Activated B cell treated with CpG ODN at 0.5 μM for 24 hours (primary cell): ENCODE measurements at regions not wholly inside any gene's neighbourhood (a gene's known extent, or its start where the extent isn't known, plus 50 kb on each side); places are given as distances from the start of the nearest gene placed in this dataset.

Experiments used
- ATAC-seq: fragments of 200-7000 bp; cut with Tn5 transposase; one replicate; pipeline ENCODE4 v1.10.0; 2021; ENCODE audit warnings: low read depth, mild to moderate bottlenecking, moderate library complexity
- CTCF ChIA-PET: fragments of 350-600 bp; sonication (Branson Sonifier 250); formaldehyde crosslinking; loops from one replicate; lab custom pipeline; 2021; ENCODE audit warnings: antibody characterized with exemption; lab: Charles Lee
- POLR2A ChIA-PET: fragments of 350-600 bp; sonication (Branson Sonifier 250); formaldehyde crosslinking; loops from one replicate; lab custom pipeline; 2021; ENCODE audit warnings: antibody characterized with exemption; lab: Charles Lee
- DNase-seq: peaks from one replicate; pipeline ENCODE4 v3.0.0; 2022
- H3K27ac Mint-ChIP-seq: one replicate; pipeline ENCODE4 v1.8.0; 2020; ENCODE audit warnings: mixed read lengths
- H3K27me3 Mint-ChIP-seq: one replicate; pipeline ENCODE4 v1.8.0; 2021; ENCODE audit warnings: mixed read lengths
- H3K36me3 Mint-ChIP-seq: one replicate; pipeline ENCODE4 v1.8.0; 2021; ENCODE audit warnings: low read depth, mixed read lengths
- H3K4me1 Mint-ChIP-seq: one replicate; pipeline ENCODE4 v1.8.0; 2021; ENCODE audit warnings: mixed read lengths
- H3K4me3 Mint-ChIP-seq: one replicate; pipeline ENCODE4 v1.8.0; 2020; ENCODE audit warnings: mild to moderate bottlenecking, mixed read lengths
- H3K9me3 Mint-ChIP-seq: one replicate; pipeline ENCODE4 v1.8.0; 2020; ENCODE audit warnings: mixed read lengths
- CTCF ChIP-seq: fragments of 200-600 bp; IDR thresholded peaks from one replicate; pipeline ENCODE4 v1.8.0; 2022; ENCODE audit warnings: antibody characterized with exemption, mild to moderate bottlenecking
- intact Hi-C: fragments of 100-400 bp; cut with micrococcal nuclease; formaldehyde crosslinking; loops from one replicate; pipeline ENCODE4 v1.15.1; 2024

GRCh38 chr1:88228114-88228513, 456.0 kb upstream of the PKN2 start:
- Mint-ChIP-seq H3K27me3 (no peaks in the 10 kb centered on the region), H3K36me3 (no peaks in the 10 kb centered on the region), H3K27ac (no peak overlapping the region), H3K4me1 (no peaks in the 10 kb centered on the region), H3K9me3 (no peaks in the 10 kb centered on the region), H3K4me3 (no peak overlapping the region)
- TF ChIP-seq CTCF, result no peak
- ChIA-PET POLR2A (no interaction called here), CTCF (interaction anchor here (1.9 kb wide), 1 partner anchor 47 kb away, joined by 8 read pairs; no protein-coding TSS in a partner anchor)
- intact Hi-C loops, result no loop called here
- DNase-seq (no peak), ATAC-seq (no peak)

- Mint-ChIP-seq H3K4me1 (no peaks in the 10 kb centered on the region), H3K36me3 (no peaks in the 10 kb centered on the region), H3K27ac (no peak overlapping the region), H3K4me3 (no peak overlapping the region), H3K9me3 (no peaks in the 10 kb centered on the region), H3K27me3 (no peaks in the 10 kb centered on the region)
- DNase-seq (no peak), ATAC-seq (no peak)
- no peak for TF ChIP-seq CTCF
- ChIA-PET POLR2A (no interaction called here), CTCF (no interaction called here)
- intact Hi-C loops, result no loop called here
Observed at GRCh38 chr1:88230126-88230525, 453.9 kb upstream of the PKN2 start.

GRCh38 chr1:88237058-88237457, 447.0 kb upstream of the PKN2 start:
- no peaks in the 10 kb centered on the region for H3K4me1 Mint-ChIP-seq
- H3K4me3 Mint-ChIP-seq, result no peak overlapping the region
- CTCF ChIA-PET, result no interaction called here

GRCh38 chr1:88239205-88239604, 444.9 kb upstream of the PKN2 start:
- ChIA-PET CTCF (interaction anchor here (1.2 kb wide), 1 partner anchor 58 kb away, joined by 3 read pairs; no protein-coding TSS in a partner anchor), POLR2A (no interaction called here)
- ATAC-seq (no peak), DNase-seq (no peak)
- no peak overlapping the region for H3K27ac Mint-ChIP-seq
- peaks cover 14% of the 10 kb centered on the region for H3K27me3 Mint-ChIP-seq
- H3K9me3 Mint-ChIP-seq, result peaks cover 12% of the 10 kb centered on the region
- intact Hi-C loops, result no loop called here
- TF ChIP-seq CTCF, result no peak
- H3K4me3 Mint-ChIP-seq, result no peak overlapping the region
- no peaks in the 10 kb centered on the region for H3K36me3 Mint-ChIP-seq
- no peaks in the 10 kb centered on the region for H3K4me1 Mint-ChIP-seq

More at GRCh38 chr1:88237058-88237457, 447.0 kb upstream of the PKN2 start:
- DNase-seq (no peak), ATAC-seq (no peak)
- H3K36me3 Mint-ChIP-seq, result no peaks in the 10 kb centered on the region
- no peak overlapping the region for H3K27ac Mint-ChIP-seq
- intact Hi-C loops, result no loop called here
- POLR2A ChIA-PET, result no interaction called here
- peaks cover 14% of the 10 kb centered on the region for H3K27me3 Mint-ChIP-seq
- H3K9me3 Mint-ChIP-seq, result peaks cover 5% of the 10 kb centered on the region
- TF ChIP-seq CTCF, result no peak

- H3K27ac Mint-ChIP-seq, result no peak overlapping the region
- intact Hi-C loops, result no loop called here
- ATAC-seq (no peak), DNase-seq (no peak)
- no peaks in the 10 kb centered on the region for H3K4me1 Mint-ChIP-seq
- H3K4me3 Mint-ChIP-seq, result no peak overlapping the region
- H3K27me3 Mint-ChIP-seq, result no peaks in the 10 kb centered on the region
- POLR2A ChIA-PET, result no interaction called here
- CTCF ChIA-PET, result no interaction called here
- TF ChIP-seq CTCF, result no peak
- no peaks in the 10 kb centered on the region for H3K36me3 Mint-ChIP-seq
- peaks cover 5% of the 10 kb centered on the region for H3K9me3 Mint-ChIP-seq
Observed at GRCh38 chr1:88247666-88248065, 436.4 kb upstream of the PKN2 start.
